Activated T-cell treated with anti-CD3 and anti-CD28 coated beads, Interleukin-2, amount 50 U/mL, for 72 hours (primary cell): ENCODE measurements at regions not wholly inside any gene's neighbourhood (a gene's known extent, or its start where the extent isn't known, plus 50 kb on each side); places are given as distances from the start of the nearest gene placed in this dataset.

ENCODE experiments used
- ATAC-seq, 2 donors: fragments of 150-1000 bp; cut with Tn5 transposase; replicated peaks in 1 of 2; 2 replicates each; pipeline ENCODE4 v1.10.0; 2021; ENCODE audit warnings: moderate library complexity in 2 of 2, mild to moderate bottlenecking in 1 of 2
- DNase-seq, 2 donors: peaks; one replicate each; pipeline ENCODE4 v3.0.0; 2021 to 2022; ENCODE audit warnings: mixed read lengths in 1 of 2
- H3K27ac Mint-ChIP-seq: one replicate; pipeline ENCODE4 v1.8.0; 2022; ENCODE audit warnings: mild to moderate bottlenecking, moderate library complexity, mixed read lengths
- H3K27me3 Mint-ChIP-seq: one replicate; pipeline ENCODE4 v1.8.0; 2022; ENCODE audit warnings: low read depth, mixed read lengths
- H3K36me3 Mint-ChIP-seq, 2 donors: one replicate each; pipeline ENCODE4 v1.8.0; 2022; ENCODE audit warnings: mixed read lengths in 2 of 2, mild to moderate bottlenecking in 1 of 2; ENCODE audit not compliant: insufficient read depth in 2 of 2
- H3K4me1 Mint-ChIP-seq: one replicate; pipeline ENCODE4 v1.8.0; 2022; ENCODE audit warnings: low read depth, mixed read lengths
- H3K4me3 Mint-ChIP-seq, 2 donors: one replicate each; pipeline ENCODE4 v1.8.0; 2022; ENCODE audit warnings: mild to moderate bottlenecking in 2 of 2, mixed read lengths in 2 of 2, moderate library complexity in 2 of 2
- H3K9me3 Mint-ChIP-seq, 2 donors: one replicate each; pipeline ENCODE4 v1.8.0; 2022; ENCODE audit warnings: mixed read lengths in 2 of 2

DNA sequence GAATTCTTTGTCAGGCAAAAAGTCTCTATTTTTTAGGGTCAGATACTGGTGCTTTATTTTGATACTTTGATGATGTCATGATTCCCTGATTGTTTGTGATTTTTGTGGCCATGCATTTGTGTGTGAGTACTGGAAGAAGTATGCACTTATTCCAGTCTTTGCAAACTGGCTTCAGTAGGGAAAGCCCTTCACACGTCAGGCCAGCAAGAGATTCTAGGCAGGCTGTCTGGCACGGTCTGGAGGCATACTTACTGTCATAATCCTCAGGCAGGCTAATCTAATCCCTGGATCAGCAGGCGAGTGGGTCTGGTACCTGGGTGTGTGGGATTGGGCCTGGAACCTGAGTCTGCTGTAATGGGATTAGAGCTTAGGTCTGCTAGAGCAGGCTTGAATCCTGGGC is 391.8 kb upstream of the MMS22L start:
- ATAC-seq: no peak
- DNase-seq: no peak
- H3K4me1 Mint-ChIP-seq: no peaks in the 10 kb centered on the region
- no peak overlapping the region for H3K27ac Mint-ChIP-seq
- no peaks in the 10 kb centered on the region for H3K27me3 Mint-ChIP-seq
- peaks cover 0 to 2% of the 10 kb centered on the region in 2 donors for H3K9me3 Mint-ChIP-seq
- no peaks in the 10 kb centered on the region for H3K36me3 Mint-ChIP-seq
- no peak overlapping the region for H3K4me3 Mint-ChIP-seq

GRCh38 chr6:97677626-97678025 is 394.6 kb upstream of the MMS22L start:
- ATAC-seq (no peak), DNase-seq (no peak)
- Mint-ChIP-seq H3K4me3 (no peak overlapping the region), H3K4me1 (no peaks in the 10 kb centered on the region), H3K36me3 (no peaks in the 10 kb centered on the region), H3K27me3 (no peaks in the 10 kb centered on the region), H3K27ac (no peak overlapping the region), H3K9me3 (peaks cover 0 to 3% of the 10 kb centered on the region in 2 donors)

- no peak for DNase-seq
- no peaks in the 10 kb centered on the region for H3K36me3 Mint-ChIP-seq
- no peak overlapping the region for H3K27ac Mint-ChIP-seq
- no peaks in the 10 kb centered on the region for H3K27me3 Mint-ChIP-seq
- no peaks in the 10 kb centered on the region for H3K4me1 Mint-ChIP-seq
- no peak overlapping the region for H3K4me3 Mint-ChIP-seq
- H3K9me3 Mint-ChIP-seq: peaks cover 0 to 1% of the 10 kb centered on the region in 2 donors
- no peak for ATAC-seq
Measured at GRCh38 chr6:97687916-97688315, 404.9 kb upstream of the MMS22L start.

GRCh38 chr6:97689078-97689754 is 406.2 kb upstream of the MMS22L start:
- no peaks in the 10 kb centered on the region for H3K4me1 Mint-ChIP-seq
- DNase-seq: no peak
- no peaks in the 10 kb centered on the region for H3K27me3 Mint-ChIP-seq
- H3K27ac Mint-ChIP-seq: no peak overlapping the region
- H3K4me3 Mint-ChIP-seq: no peak overlapping the region
- ATAC-seq: no peak
- no peaks in the 10 kb centered on the region for H3K36me3 Mint-ChIP-seq
- H3K9me3 Mint-ChIP-seq: peaks cover 0 to 1% of the 10 kb centered on the region in 2 donors

- ATAC-seq (no peak), DNase-seq (no peak)
- H3K27ac Mint-ChIP-seq: no peak overlapping the region
- no peak overlapping the region for H3K4me3 Mint-ChIP-seq
- H3K9me3 Mint-ChIP-seq: no peaks in the 10 kb centered on the region
- H3K4me1 Mint-ChIP-seq: no peaks in the 10 kb centered on the region
- no peaks in the 10 kb centered on the region for H3K27me3 Mint-ChIP-seq
- no peaks in the 10 kb centered on the region for H3K36me3 Mint-ChIP-seq
Measured at GRCh38 chr6:97697456-97697855, 414.4 kb upstream of the MMS22L start.

- H3K4me1 Mint-ChIP-seq: no peaks in the 10 kb centered on the region
- no peak overlapping the region for H3K27ac Mint-ChIP-seq
- H3K4me3 Mint-ChIP-seq: no peak overlapping the region
- no peaks in the 10 kb centered on the region for H3K36me3 Mint-ChIP-seq
- no peak for DNase-seq
- no peaks in the 10 kb centered on the region for H3K27me3 Mint-ChIP-seq
- no peak for ATAC-seq
- H3K9me3 Mint-ChIP-seq: no peaks in the 10 kb centered on the region
Measured at GRCh38 chr6:97701801-97702200, 418.8 kb upstream of the MMS22L start.

DNA sequence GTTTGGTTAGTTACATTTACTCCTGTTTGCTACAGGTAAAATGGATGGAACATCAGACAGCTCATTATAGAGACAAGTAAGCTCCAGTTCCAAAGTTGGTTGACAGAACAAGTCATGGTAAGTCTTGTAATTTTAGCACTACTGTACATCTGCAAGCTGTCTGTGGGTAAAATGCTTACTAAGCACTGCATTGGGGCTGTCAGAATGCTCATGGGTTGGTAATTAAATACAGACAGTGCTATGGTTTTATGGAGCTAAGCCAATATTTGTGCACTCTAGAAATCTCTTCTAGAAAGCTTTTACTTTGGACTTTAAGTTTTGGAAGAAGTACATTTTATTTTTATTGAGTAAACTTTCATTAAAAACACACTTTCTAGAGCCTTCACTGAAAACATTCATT is 419.2 kb upstream of the MMS22L start:
- Mint-ChIP-seq H3K27me3 (no peaks in the 10 kb centered on the region), H3K36me3 (no peaks in the 10 kb centered on the region), H3K4me3 (no peak overlapping the region), H3K9me3 (no peaks in the 10 kb centered on the region), H3K27ac (no peak overlapping the region), H3K4me1 (no peaks in the 10 kb centered on the region)
- ATAC-seq: no peak
- no peak for DNase-seq

DNA sequence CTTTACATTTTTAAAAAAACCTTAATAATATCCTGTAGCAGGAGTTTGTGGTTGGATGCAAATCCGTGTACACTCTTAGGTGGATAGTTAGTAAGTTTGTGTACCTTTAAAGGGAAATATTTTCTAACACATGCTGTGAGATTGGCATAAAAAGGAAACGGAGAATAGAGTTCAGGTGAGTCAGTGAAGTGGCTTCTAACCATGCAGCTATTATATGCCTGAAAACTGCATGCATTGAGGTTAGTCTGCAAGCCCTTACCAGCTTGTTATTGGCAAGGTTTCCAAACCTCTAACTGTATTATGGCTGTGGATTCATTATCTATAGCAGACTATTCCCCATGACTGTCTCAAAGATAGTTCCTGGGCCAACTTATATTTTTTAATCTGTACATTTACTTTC is 420.6 kb upstream of the MMS22L start:
- Mint-ChIP-seq H3K9me3 (no peaks in the 10 kb centered on the region), H3K27ac (no peak overlapping the region), H3K27me3 (no peaks in the 10 kb centered on the region), H3K36me3 (no peaks in the 10 kb centered on the region), H3K4me1 (no peaks in the 10 kb centered on the region), H3K4me3 (no peak overlapping the region)
- ATAC-seq (no peak), DNase-seq (no peak)

GRCh38 chr6:97705568-97705967 is 422.6 kb upstream of the MMS22L start:
- Mint-ChIP-seq H3K27ac (no peak overlapping the region), H3K9me3 (peaks cover 0 to 2% of the 10 kb centered on the region in 2 donors), H3K4me1 (no peaks in the 10 kb centered on the region), H3K4me3 (no peak overlapping the region), H3K36me3 (no peaks in the 10 kb centered on the region), H3K27me3 (no peaks in the 10 kb centered on the region)
- DNase-seq (no peak), ATAC-seq (no peak)

DNA sequence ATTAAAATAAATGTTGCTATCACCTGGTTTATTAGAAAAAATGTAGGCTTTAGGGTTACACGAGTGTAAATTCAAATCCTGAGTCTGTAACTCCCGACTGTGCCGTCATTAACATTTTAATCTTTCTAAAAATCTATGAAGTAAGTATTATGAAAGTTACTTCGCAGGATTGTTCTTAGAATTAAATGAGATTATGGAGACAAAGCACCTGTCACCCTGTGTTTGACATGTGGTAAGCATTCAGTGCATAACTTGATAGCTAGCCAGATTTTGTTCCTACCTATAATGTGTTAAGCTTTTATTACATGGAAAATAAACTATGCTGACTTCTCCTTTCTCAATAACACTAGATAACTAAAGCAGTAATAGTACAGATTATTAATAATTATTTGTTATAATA is 429.7 kb upstream of the MMS22L start:
- H3K27me3 Mint-ChIP-seq: no peaks in the 10 kb centered on the region
- no peak for ATAC-seq
- peaks cover 3 to 9% of the 10 kb centered on the region in 2 donors for H3K9me3 Mint-ChIP-seq
- no peaks in the 10 kb centered on the region for H3K4me1 Mint-ChIP-seq
- no peak overlapping the region for H3K27ac Mint-ChIP-seq
- no peak for DNase-seq
- no peak overlapping the region for H3K4me3 Mint-ChIP-seq
- no peaks in the 10 kb centered on the region for H3K36me3 Mint-ChIP-seq

- Mint-ChIP-seq H3K27me3 (no peaks in the 10 kb centered on the region), H3K4me3 (no peak overlapping the region), H3K36me3 (no peaks in the 10 kb centered on the region), H3K9me3 (peaks cover 3 to 9% of the 10 kb centered on the region in 2 donors), H3K27ac (no peak overlapping the region), H3K4me1 (no peaks in the 10 kb centered on the region)
- DNase-seq: no peak
- ATAC-seq: no peak
Measured at GRCh38 chr6:97714772-97715171, 431.8 kb upstream of the MMS22L start.

- Mint-ChIP-seq H3K9me3 (peaks cover 3 to 7% of the 10 kb centered on the region in 2 donors), H3K4me3 (no peak overlapping the region), H3K4me1 (no peaks in the 10 kb centered on the region), H3K36me3 (no peaks in the 10 kb centered on the region), H3K27me3 (no peaks in the 10 kb centered on the region), H3K27ac (no peak overlapping the region)
- ATAC-seq (no peak), DNase-seq (no peak)
Measured at GRCh38 chr6:97717086-97717485, 434.1 kb upstream of the MMS22L start.

DNA sequence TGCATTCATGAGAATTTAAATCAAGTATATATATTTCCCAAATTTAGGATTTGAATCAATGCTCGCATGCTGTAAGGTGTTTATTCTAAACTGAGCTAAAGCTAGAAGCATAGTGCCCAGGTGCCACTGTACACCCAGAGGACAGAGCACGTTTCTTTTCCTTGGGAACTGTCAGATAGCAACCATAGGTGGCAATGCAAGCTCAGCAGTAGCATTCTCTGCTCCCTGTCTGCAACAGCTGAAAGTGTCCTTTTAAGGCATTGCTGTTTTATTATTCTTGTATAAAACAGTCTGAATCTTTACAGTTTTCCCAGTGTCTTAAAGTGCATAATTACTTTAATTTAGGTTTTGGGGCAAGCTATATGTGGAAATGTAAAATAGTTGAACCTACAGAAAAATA is 443.4 kb upstream of the MMS22L start:
- Mint-ChIP-seq H3K9me3 (peaks cover 1 to 2% of the 10 kb centered on the region in 2 donors), H3K4me1 (no peaks in the 10 kb centered on the region), H3K27me3 (no peaks in the 10 kb centered on the region), H3K4me3 (no peak overlapping the region), H3K36me3 (no peaks in the 10 kb centered on the region), H3K27ac (no peak overlapping the region)
- DNase-seq: no peak
- ATAC-seq: no peak

DNA sequence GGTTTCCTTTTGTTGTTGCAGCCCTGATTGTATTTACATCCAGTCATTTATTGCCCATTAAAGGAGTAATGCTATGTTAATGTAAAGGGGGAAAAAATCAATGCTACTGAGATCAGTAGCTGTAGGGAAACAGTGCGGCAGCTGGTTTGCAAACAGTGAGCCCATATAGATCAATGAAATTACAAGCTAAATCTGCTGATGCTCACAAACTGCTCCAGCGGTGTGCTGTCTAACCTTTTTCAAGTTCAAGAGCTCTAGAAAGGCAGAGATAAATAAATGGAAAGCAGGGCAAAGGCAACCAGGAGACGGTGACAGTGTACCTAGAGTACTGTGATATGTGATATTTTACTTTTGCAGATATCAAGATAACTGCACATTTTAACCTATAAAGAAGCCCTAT is 449.0 kb upstream of the MMS22L start:
- H3K27me3 Mint-ChIP-seq: no peaks in the 10 kb centered on the region

More for the DNA sequence above, 449.0 kb upstream of the MMS22L start:
- Mint-ChIP-seq H3K4me3 (no peak overlapping the region), H3K27ac (no peak overlapping the region), H3K4me1 (no peaks in the 10 kb centered on the region), H3K36me3 (no peaks in the 10 kb centered on the region), H3K9me3 (peaks cover 0 to 6% of the 10 kb centered on the region in 2 donors)
- DNase-seq: no peak
- ATAC-seq: no peak
